ENCODE measurements at regions not wholly inside any gene's neighbourhood (a gene's known extent, or its start where the extent isn't known, plus 50 kb on each side); places are given as distances from the start of the nearest gene placed in this dataset.
A peak's percentile ranks its signal among the peaks of the same experiment; 100 is the strongest.

GRCh38 chr1:238492271-238492670 lies 601.5 kb upstream of the ZP4 start:
- TF ChIP-seq CTCF (IDR thresholded peaks at IDR 0.05) (peak; percentile 47), ZFX (IDR thresholded peaks at IDR 0.05; ENCODE audit: borderline replicate concordance) (no peak)

Measured in 22Rv1 (cell line).